ENCODE measurements at regions not wholly inside any gene's neighbourhood (a gene's known extent, or its start where the extent isn't known, plus 50 kb on each side); places are given as distances from the start of the nearest gene placed in this dataset.

DNA sequence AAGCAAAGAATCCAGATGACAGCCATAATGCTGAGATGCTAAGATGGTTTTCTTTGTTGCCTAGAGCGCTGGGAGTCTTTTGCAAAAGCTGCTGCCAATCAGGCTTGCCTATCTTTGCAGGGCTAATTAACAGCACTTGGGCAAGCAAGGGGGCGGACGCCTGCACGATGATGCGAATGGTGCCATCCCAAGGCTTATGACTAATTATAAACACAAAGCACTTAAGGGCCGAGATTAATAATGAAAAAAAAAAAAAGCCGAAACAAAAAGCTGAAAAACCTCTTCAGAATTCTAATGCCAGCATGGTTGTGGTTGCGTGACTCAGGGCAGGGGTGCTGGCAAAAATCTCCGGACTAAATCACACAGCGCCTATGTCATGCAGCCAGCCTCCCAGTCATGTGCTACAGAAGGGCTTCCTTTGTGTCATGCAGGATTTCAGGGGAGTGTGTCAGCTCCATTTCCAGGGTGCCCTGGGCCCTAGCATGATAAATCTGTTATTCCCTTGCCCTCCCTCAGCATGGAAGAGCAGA, 185.0 kb upstream of the ANKRD28 start:
- TF ChIP-seq POLR2A (IDR thresholded peaks at IDR 0.05; ENCODE audit: low read depth, low read length) (no peak), JUN (IDR thresholded peaks at IDR 0.05; ENCODE audit: borderline replicate concordance, insufficient read depth, insufficient read length, low read depth) (no peak), POLR2AphosphoS5 (IDR thresholded peaks at IDR 0.05; ENCODE audit: insufficient read depth, low read depth, low read length) (no peak), EZH2 (IDR thresholded peaks at IDR 0.05; ENCODE audit: borderline replicate concordance, low read depth, low read length, severe bottlenecking) (no peak), GATA2 (IDR thresholded peaks at IDR 0.05; ENCODE audit: insufficient read depth, insufficient read length, low read depth, low read length) (no peak), MYC (IDR thresholded peaks at IDR 0.05; ENCODE audit: low read depth, low read length) (no peak)
- TF ChIP-seq, protein P1, sequence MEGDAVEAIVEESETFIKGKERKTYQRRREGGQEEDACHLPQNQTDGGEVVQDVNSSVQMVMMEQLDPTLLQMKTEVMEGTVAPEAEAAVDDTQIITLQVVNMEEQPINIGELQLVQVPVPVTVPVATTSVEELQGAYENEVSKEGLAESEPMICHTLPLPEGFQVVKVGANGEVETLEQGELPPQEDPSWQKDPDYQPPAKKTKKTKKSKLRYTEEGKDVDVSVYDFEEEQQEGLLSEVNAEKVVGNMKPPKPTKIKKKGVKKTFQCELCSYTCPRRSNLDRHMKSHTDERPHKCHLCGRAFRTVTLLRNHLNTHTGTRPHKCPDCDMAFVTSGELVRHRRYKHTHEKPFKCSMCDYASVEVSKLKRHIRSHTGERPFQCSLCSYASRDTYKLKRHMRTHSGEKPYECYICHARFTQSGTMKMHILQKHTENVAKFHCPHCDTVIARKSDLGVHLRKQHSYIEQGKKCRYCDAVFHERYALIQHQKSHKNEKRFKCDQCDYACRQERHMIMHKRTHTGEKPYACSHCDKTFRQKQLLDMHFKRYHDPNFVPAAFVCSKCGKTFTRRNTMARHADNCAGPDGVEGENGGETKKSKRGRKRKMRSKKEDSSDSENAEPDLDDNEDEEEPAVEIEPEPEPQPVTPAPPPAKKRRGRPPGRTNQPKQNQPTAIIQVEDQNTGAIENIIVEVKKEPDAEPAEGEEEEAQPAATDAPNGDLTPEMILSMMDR (IDR thresholded peaks at IDR 0.05; ENCODE audit: extremely low read depth in 1 of 2, insufficient read depth in 1 of 2, low read depth in 1 of 2, low read length in 2 of 2), result no peak
- TF ChIP-seq, protein P2, sequence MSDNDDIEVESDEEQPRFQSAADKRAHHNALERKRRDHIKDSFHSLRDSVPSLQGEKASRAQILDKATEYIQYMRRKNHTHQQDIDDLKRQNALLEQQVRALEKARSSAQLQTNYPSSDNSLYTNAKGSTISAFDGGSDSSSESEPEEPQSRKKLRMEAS (IDR thresholded peaks at IDR 0.05; ENCODE audit: insufficient read depth, insufficient read length), result no peak

Data from endothelial cell of umbilical vein (primary cell).